B cell (primary cell): ENCODE measurements at regions not wholly inside any gene's neighbourhood (a gene's known extent, or its start where the extent isn't known, plus 50 kb on each side); places are given as distances from the start of the nearest gene placed in this dataset.

ENCODE experiments used
- CTCF ChIP-seq: fragments of 200-600 bp; IDR thresholded peaks from one replicate; pipeline ENCODE4 v1.8.0; 2022; ENCODE audit warnings: antibody characterized with exemption, mild to moderate bottlenecking
- EZH2 ChIP-seq: IDR thresholded peaks from 2 replicates; pipeline ENCODE4 v1.6.1; 2012; ENCODE audit warnings: borderline replicate concordance, low read depth, mild to moderate bottlenecking, moderate library complexity, low read length; ENCODE audit not compliant: insufficient read depth, poor library complexity, severe bottlenecking

- TF ChIP-seq EZH2 (no peak), CTCF (no peak)
These were observed 177.6 kb downstream of the GNAI1 start for GRCh38 chr7:80312139-80312661.
